Vagina (tissue), 2 donors: ENCODE measurements at regions not wholly inside any gene's neighbourhood (a gene's known extent, or its start where the extent isn't known, plus 50 kb on each side); places are given as distances from the start of the nearest gene placed in this dataset.

Experiments
- POLR2A ChIP-seq, 2 donors: fragments of 450-650 bp; IDR thresholded peaks; one replicate each; pipeline ENCODE4 v1.6.1; 2017; ENCODE audit warnings: antibody characterized with exemption in 2 of 2, mild to moderate bottlenecking in 2 of 2, moderate library complexity in 2 of 2
- POLR2AphosphoS5 ChIP-seq, 2 donors: sonication (generic); formaldehyde crosslinking; IDR thresholded peaks; one replicate each; pipeline ENCODE4 v1.9.0; 2017; ENCODE audit warnings: antibody characterized with exemption in 2 of 2, mild to moderate bottlenecking in 2 of 2, low read depth in 1 of 2; ENCODE audit not compliant: insufficient read depth in 1 of 2
- TF ChIP-seq, protein P1 (sequence below), 3 experiments: fragments of 450-650 bp in 2 of 3; fragments of 200-600 bp in 1 of 3; sonication (generic) in 1 of 3; IDR thresholded peaks; one replicate each; pipeline ENCODE4 v1.5.1; 2017 to 2019; ENCODE audit warnings: antibody characterized with exemption in 3 of 3, mild to moderate bottlenecking in 2 of 3, moderate library complexity in 2 of 3

DNA sequence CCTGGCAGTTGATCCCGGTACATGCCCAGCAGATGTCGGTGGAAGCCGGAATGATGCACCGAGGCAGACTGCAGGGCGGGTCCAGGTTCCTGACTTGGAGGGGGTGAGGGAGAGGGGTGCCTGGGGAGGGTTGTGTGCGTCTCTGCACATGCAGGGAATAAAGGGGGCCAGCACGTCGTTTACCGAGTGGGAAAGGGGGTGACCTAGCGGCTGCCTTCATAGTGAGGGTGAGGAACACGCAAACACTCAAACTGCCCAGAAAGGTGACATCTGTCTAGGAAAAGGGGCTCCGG, 801.7 kb downstream of the TBC1D22A start:
- TF ChIP-seq, protein P1, sequence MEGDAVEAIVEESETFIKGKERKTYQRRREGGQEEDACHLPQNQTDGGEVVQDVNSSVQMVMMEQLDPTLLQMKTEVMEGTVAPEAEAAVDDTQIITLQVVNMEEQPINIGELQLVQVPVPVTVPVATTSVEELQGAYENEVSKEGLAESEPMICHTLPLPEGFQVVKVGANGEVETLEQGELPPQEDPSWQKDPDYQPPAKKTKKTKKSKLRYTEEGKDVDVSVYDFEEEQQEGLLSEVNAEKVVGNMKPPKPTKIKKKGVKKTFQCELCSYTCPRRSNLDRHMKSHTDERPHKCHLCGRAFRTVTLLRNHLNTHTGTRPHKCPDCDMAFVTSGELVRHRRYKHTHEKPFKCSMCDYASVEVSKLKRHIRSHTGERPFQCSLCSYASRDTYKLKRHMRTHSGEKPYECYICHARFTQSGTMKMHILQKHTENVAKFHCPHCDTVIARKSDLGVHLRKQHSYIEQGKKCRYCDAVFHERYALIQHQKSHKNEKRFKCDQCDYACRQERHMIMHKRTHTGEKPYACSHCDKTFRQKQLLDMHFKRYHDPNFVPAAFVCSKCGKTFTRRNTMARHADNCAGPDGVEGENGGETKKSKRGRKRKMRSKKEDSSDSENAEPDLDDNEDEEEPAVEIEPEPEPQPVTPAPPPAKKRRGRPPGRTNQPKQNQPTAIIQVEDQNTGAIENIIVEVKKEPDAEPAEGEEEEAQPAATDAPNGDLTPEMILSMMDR (IDR thresholded peaks at IDR 0.05) = no peak
- no peak for TF ChIP-seq POLR2A (IDR thresholded peaks at IDR 0.05)
- no peak for TF ChIP-seq POLR2AphosphoS5 (IDR thresholded peaks at IDR 0.05; ENCODE audit: insufficient read depth in 1 of 2, low read depth in 1 of 2)
